BLaER1 treated with 17β-estradiol and CSF1 and Interleukin-3, amounts not matched to agents 10 nM and 100 nM (cell line): ENCODE measurements at regions not wholly inside any gene's neighbourhood (a gene's known extent, or its start where the extent isn't known, plus 50 kb on each side); places are given as distances from the start of the nearest gene placed in this dataset.

Experiments
- H3K27ac ChIP-seq, 11 experiments: shearing (Covaris generic); formaldehyde crosslinking; 2 replicates each; pipeline ENCODE4 v1.8.1; 2022
- H3K27me3 ChIP-seq, 11 experiments: shearing (Covaris generic); formaldehyde crosslinking; 2 replicates each; pipeline ENCODE4 v1.8.1; 2022
- H3K36me3 ChIP-seq, 11 experiments: shearing (Covaris generic); formaldehyde crosslinking; 2 replicates each; pipeline ENCODE4 v1.8.1; 2022
- H3K4me1 ChIP-seq, 10 experiments: shearing (Covaris generic); formaldehyde crosslinking; 2 replicates each; pipeline ENCODE4 v1.8.1; 2022
- H3K4me2 ChIP-seq, 11 experiments: shearing (Covaris generic); formaldehyde crosslinking; 2 replicates each; pipeline ENCODE4 v1.8.1; 2022
- H3K4me3 ChIP-seq, 10 experiments: shearing (Covaris generic); formaldehyde crosslinking; 2 replicates each; pipeline ENCODE4 v1.8.1; 2022
- H3K9ac ChIP-seq, 11 experiments: shearing (Covaris generic); formaldehyde crosslinking; 2 replicates each; pipeline ENCODE4 v1.8.1; 2022
- H3K9me3 ChIP-seq, 11 experiments: shearing (Covaris generic); formaldehyde crosslinking; replicated peaks in 1 of 11; 2 replicates each; pipeline ENCODE4 v1.8.1; 2022
- H4K20me1 ChIP-seq, 11 experiments: shearing (Covaris generic); formaldehyde crosslinking; 2 replicates each; pipeline ENCODE4 v1.8.1; 2022
- Cebpa-rat ChIP-seq, 11 experiments: shearing (Covaris generic); IDR thresholded peaks; 2 replicates each; pipeline ENCODE4 v1.8.1; 2022

DNA sequence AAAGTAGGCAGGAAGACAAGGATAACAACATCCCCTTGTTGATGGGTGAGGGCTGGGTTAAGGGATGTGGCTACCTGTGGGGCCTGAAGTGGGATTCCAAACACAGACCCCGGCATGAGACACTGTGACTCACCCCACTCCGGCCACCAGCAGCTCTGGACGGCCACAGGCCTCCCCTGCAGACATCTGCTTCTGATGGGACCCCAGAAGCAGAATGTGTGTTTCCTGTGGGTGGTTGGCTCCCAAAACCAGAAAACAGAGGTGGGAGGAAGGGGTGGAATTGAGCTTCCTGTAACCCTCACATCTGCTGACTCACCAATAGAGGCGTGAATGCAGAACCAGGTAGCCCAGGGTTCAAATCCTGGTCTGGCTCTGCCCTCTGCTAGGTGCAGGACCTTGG, 216.6 kb upstream of the PWP1 start:
- Histone ChIP-seq H3K4me1 (peaks cover 0 to 23% (median 14%) of the 10 kb centered on the region in 10 experiments; a peak in 13 of 20 replicates), H3K36me3 (no peaks in the 10 kb centered on the region), H3K27me3 (no peaks in the 10 kb centered on the region), H4K20me1 (peaks cover 0 to 97% (median 74%) of the 10 kb centered on the region in 11 experiments; a peak in 15 of 22 replicates), H3K4me2 (peak overlapping the region in 3 of 11 experiments; percentile 8 to 44 (median 18); a peak in 5 of 22 replicates), H3K9ac (no peak overlapping the region), H3K4me3 (no peak overlapping the region), H3K9me3 (no peaks in the 10 kb centered on the region), H3K27ac (no peak overlapping the region)
- no peak for TF ChIP-seq Cebpa-rat (IDR thresholded peaks at IDR 0.05)

DNA sequence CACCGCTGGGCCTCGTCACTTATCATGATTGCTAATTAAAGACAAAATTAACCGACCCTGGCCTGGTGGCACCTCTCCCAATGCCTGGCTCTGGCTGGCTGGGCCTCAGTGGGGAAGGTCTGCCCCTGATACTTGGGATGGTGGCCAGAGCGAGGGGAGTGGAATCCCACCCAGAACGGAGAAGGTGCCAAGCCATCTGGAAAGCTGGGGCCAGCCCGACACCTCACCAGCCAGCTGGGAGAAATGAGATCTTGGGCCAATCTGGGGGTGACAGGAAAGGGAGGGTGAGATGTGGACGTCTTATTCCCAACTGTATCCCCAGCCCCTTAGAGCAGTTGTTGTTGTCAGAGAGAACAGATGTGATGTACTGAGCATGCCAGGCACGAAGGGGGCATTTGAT, 215.0 kb upstream of the PWP1 start:
- Histone ChIP-seq H3K27me3 (no peaks in the 10 kb centered on the region), H3K36me3 (no peaks in the 10 kb centered on the region), H3K4me1 (peaks cover 2 to 33% (median 20%) of the 10 kb centered on the region in 10 experiments), H3K9ac (no peak overlapping the region), H3K4me2 (no peak overlapping the region), H3K9me3 (no peaks in the 10 kb centered on the region), H3K4me3 (no peak overlapping the region), H3K27ac (no peak overlapping the region), H4K20me1 (peaks cover 0 to 97% (median 64%) of the 10 kb centered on the region in 11 experiments; a peak in 15 of 22 replicates)
- no peak for TF ChIP-seq Cebpa-rat (IDR thresholded peaks at IDR 0.05)

DNA sequence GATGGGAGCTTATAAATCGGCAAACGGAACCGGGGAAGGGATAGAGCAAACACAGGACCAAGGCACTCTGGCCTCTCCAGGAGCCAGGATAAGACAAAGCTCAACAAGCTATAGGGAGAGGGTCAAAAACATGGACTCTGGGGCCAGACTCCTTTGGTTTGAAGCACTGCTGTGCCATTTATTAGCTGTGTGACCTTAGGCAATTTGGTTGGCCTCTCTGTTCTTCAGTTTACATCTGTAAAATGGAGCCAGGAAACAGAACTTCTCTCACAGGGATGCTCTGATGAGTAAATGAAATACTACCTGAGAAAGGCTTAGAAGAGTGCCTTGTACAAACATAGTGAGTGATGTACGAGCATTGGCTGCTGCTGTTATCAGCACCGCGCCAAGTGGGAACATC, 213.3 kb upstream of the PWP1 start:
- TF ChIP-seq Cebpa-rat (IDR thresholded peaks at IDR 0.05) = no peak

DNA sequence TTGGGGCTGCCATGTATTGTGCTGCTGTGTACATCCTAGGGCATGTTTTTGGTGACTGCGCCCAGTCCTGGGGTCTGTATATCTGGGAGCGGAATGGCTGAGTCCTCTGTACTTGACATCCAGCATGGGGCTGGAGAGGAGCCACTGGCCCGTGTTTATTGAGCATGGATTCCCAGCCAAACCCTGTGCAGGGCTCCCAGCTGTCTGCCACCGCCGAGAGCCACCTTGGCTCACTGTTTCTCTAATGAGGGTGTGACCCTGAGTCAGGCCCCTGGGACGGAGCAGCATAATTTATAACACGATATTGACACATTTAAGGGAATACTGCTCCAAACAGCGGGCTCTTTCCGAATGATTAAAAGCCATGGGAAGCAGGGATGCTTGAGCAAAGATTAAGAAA, 211.5 kb upstream of the PWP1 start:
- Histone ChIP-seq H3K4me2 (no peak overlapping the region), H3K9ac (no peak overlapping the region), H3K9me3 (no peaks in the 10 kb centered on the region), H3K27me3 (no peaks in the 10 kb centered on the region), H4K20me1 (peaks cover 0 to 96% (median 59%) of the 10 kb centered on the region in 11 experiments; a peak in 13 of 22 replicates), H3K4me1 (peaks cover 8 to 31% (median 15%) of the 10 kb centered on the region in 10 experiments; a peak in 19 of 20 replicates), H3K4me3 (no peak overlapping the region), H3K27ac (no peak overlapping the region), H3K36me3 (no peaks in the 10 kb centered on the region)
- no peak for TF ChIP-seq Cebpa-rat (IDR thresholded peaks at IDR 0.05)

More for the DNA sequence above, 213.3 kb upstream of the PWP1 start:
- H3K4me2 ChIP-seq = no peak overlapping the region
- H3K4me1 ChIP-seq = peaks cover 11 to 40% (median 25%) of the 10 kb centered on the region in 10 experiments
- no peaks in the 10 kb centered on the region for H3K27me3 ChIP-seq
- no peak overlapping the region for H3K27ac ChIP-seq
- no peaks in the 10 kb centered on the region for H3K9me3 ChIP-seq
- no peaks in the 10 kb centered on the region for H3K36me3 ChIP-seq
- no peak overlapping the region for H3K4me3 ChIP-seq
- H4K20me1 ChIP-seq = peaks cover 0 to 97% (median 64%) of the 10 kb centered on the region in 11 experiments; a peak in 13 of 22 replicates
- H3K9ac ChIP-seq = no peak overlapping the region

GRCh38 chr12:107474639-107475539, 210.7 kb upstream of the PWP1 start:
- no peaks in the 10 kb centered on the region for H3K27me3 ChIP-seq
- no peak overlapping the region for H3K9ac ChIP-seq
- H3K36me3 ChIP-seq = no peaks in the 10 kb centered on the region
- no peak overlapping the region for H3K27ac ChIP-seq
- H3K4me1 ChIP-seq = peaks cover 8 to 27% (median 12%) of the 10 kb centered on the region in 10 experiments; a peak in 19 of 20 replicates
- H4K20me1 ChIP-seq = peaks cover 0 to 98% (median 62%) of the 10 kb centered on the region in 11 experiments; a peak in 14 of 22 replicates
- H3K4me3 ChIP-seq = no peak overlapping the region
- H3K4me2 ChIP-seq = peak overlapping the region in 5 of 11 experiments; percentile 13 to 48 (median 45); a peak in 8 of 22 replicates
- no peak for TF ChIP-seq Cebpa-rat (IDR thresholded peaks at IDR 0.05)
- H3K9me3 ChIP-seq = no peaks in the 10 kb centered on the region

GRCh38 chr12:107475900-107476299, 209.7 kb upstream of the PWP1 start:
- Histone ChIP-seq H3K4me1 (peaks cover 8 to 27% (median 14%) of the 10 kb centered on the region in 10 experiments; a peak in 19 of 20 replicates), H3K36me3 (no peaks in the 10 kb centered on the region), H3K4me3 (no peak overlapping the region), H4K20me1 (peaks cover 0 to 99% (median 63%) of the 10 kb centered on the region in 11 experiments; a peak in 14 of 22 replicates), H3K4me2 (peak overlapping the region; percentile 12 to 48 (median 35); a peak in 20 of 22 replicates), H3K27me3 (no peaks in the 10 kb centered on the region), H3K9ac (no peak overlapping the region), H3K9me3 (no peaks in the 10 kb centered on the region), H3K27ac (no peak overlapping the region)
- TF ChIP-seq Cebpa-rat (IDR thresholded peaks at IDR 0.05) = no peak

- Histone ChIP-seq H3K36me3 (no peaks in the 10 kb centered on the region), H3K9ac (no peak overlapping the region), H3K9me3 (no peaks in the 10 kb centered on the region), H3K4me3 (no peak overlapping the region), H4K20me1 (peaks cover 0 to 99% (median 66%) of the 10 kb centered on the region in 11 experiments; a peak in 14 of 22 replicates), H3K4me1 (peaks cover 8 to 27% (median 14%) of the 10 kb centered on the region in 10 experiments; a peak in 19 of 20 replicates), H3K27ac (no peak overlapping the region), H3K27me3 (no peaks in the 10 kb centered on the region), H3K4me2 (no peak overlapping the region)
- TF ChIP-seq Cebpa-rat (IDR thresholded peaks at IDR 0.05) = no peak
These were observed 208.6 kb upstream of the PWP1 start for GRCh38 chr12:107477018-107477417.

DNA sequence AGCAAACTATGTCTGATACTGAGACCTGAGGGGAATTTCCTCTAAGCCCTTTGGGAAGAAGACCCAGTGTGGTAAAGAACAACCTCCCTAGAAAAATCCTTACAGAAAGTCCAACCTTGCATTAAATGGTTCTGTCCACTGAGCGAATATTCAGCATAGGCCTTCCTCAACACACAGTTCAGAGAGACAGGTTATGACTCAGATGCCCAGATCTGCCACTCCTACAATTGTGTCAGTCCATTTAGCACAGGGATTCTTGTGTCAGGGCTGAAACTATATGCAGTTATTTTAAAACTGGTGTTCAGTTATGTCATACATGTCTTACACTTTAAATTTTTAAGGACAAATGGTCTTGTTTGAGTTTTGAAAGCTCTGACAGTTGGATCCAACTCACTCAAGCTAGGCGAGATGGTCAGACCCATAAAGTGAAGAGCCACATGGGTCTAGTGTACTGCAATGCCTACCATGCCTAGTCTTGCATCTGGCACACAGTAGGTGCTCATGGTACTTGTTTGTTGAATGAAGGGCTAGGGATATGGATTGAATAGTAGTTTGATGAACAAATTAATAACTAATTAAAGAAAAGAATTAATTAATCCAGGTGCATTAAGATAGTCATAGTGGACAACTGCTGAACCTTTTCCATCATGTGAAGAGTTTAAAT, 207.5 kb upstream of the PWP1 start:
- peaks cover 8 to 27% (median 14%) of the 10 kb centered on the region in 10 experiments; a peak in 19 of 20 replicates for H3K4me1 ChIP-seq
- H3K36me3 ChIP-seq = no peaks in the 10 kb centered on the region
- H3K9me3 ChIP-seq = no peaks in the 10 kb centered on the region
- H3K4me2 ChIP-seq = no peak overlapping the region
- H3K27me3 ChIP-seq = no peaks in the 10 kb centered on the region
- no peak overlapping the region for H3K27ac ChIP-seq
- no peak for TF ChIP-seq Cebpa-rat (IDR thresholded peaks at IDR 0.05)
- no peak overlapping the region for H3K9ac ChIP-seq
- H3K4me3 ChIP-seq = no peak overlapping the region
- H4K20me1 ChIP-seq = peaks cover 0 to 97% (median 61%) of the 10 kb centered on the region in 11 experiments; a peak in 14 of 22 replicates

DNA sequence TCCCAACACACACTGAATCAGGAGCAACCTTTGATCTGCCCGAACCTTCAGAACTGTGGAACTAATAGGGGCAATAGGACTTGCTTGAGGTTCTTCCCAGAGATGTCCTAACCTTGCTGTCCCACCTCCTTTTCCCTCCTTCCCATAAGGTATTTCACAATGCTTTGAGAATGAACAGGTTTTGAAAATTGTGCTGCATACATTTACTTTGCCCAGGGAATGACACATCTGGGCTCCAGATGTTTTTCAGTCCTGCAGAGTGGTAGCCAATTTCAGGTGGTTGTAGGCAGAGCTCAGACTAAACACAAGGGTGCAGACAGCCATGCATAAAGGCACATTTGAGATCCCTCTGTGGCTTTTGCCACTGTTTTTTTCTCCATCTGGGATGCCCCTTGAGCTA, 206.7 kb upstream of the PWP1 start:
- H3K9ac ChIP-seq = no peak overlapping the region
- peaks cover 0 to 97% (median 66%) of the 10 kb centered on the region in 11 experiments; a peak in 14 of 22 replicates for H4K20me1 ChIP-seq
- H3K36me3 ChIP-seq = no peaks in the 10 kb centered on the region
- no peak overlapping the region for H3K4me3 ChIP-seq
- H3K4me2 ChIP-seq = no peak overlapping the region
- H3K27ac ChIP-seq = no peak overlapping the region
- no peak for TF ChIP-seq Cebpa-rat (IDR thresholded peaks at IDR 0.05)
- H3K27me3 ChIP-seq = no peaks in the 10 kb centered on the region
- peaks cover 8 to 27% (median 14%) of the 10 kb centered on the region in 10 experiments; a peak in 19 of 20 replicates for H3K4me1 ChIP-seq
- H3K9me3 ChIP-seq = no peaks in the 10 kb centered on the region
